ENCODE measurements at regions not wholly inside any gene's neighbourhood (a gene's known extent, or its start where the extent isn't known, plus 50 kb on each side); places are given as distances from the start of the nearest gene placed in this dataset.

GRCh38 chr22:27032091-27032761, 374.8 kb downstream of the MIAT start:
- TF ChIP-seq GATA2 (IDR thresholded peaks at IDR 0.05; ENCODE audit: low read depth, low read length) (no peak; the same call in 1 of the 2 replicates), GATA3 (IDR thresholded peaks at IDR 0.05; ENCODE audit: low read depth, low read length) (no peak)

GRCh38 chr22:27041745-27042310, 384.4 kb downstream of the MIAT start:
- TF ChIP-seq GATA3 (IDR thresholded peaks at IDR 0.05; ENCODE audit: low read depth, low read length) (no peak), GATA2 (IDR thresholded peaks at IDR 0.05; ENCODE audit: low read depth, low read length) (no peak)

GRCh38 chr22:27043262-27043661, 385.9 kb downstream of the MIAT start:
- TF ChIP-seq GATA2 (IDR thresholded peaks at IDR 0.05; ENCODE audit: low read depth, low read length), result no peak
- TF ChIP-seq GATA3 (IDR thresholded peaks at IDR 0.05; ENCODE audit: low read depth, low read length), result no peak

DNA sequence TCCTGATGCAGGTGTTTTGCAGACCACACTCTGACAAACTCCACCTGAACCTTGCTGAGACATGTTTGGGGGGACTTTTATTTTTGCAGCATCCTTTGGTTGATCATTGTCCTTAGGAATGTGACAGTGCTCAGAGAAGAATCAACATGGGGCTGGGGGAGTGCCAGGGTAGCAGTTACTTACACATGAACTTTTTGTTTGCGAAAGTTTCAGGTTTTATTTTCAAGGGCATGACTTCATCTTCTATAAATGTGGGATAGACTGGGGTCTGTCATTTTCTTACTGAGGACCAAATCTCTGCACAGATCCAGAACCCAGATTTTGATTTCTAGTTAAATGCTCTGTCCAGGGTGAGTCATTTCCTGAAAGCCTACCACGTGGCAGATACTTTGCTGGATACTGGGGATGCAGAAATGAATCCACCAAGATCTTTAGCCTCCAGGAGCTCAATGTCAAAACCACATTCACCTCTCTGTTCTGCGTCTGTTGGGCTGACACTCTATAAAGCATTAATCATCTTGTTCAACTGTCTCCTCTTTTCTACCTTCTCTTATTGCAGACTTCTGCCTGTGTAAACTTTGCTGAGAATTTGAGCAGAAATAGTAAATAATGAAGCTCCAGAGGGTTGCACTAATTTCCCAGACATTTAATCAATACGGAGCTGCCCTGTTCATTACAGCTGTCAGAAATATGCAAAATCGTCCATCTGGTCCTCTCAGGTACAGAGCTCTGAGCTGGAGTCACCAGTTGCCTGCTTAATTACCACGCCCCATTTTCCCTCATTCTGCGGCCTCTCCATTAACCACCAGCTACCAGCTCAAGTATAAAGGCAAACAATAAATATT, 387.9 kb downstream of the MIAT start:
- TF ChIP-seq GATA2 (IDR thresholded peaks at IDR 0.05; ENCODE audit: low read depth, low read length), result no peak
- no peak for TF ChIP-seq GATA3 (IDR thresholded peaks at IDR 0.05; ENCODE audit: low read depth, low read length)

GRCh38 chr22:27046086-27046485, 388.7 kb downstream of the MIAT start:
- no peak for TF ChIP-seq GATA3 (IDR thresholded peaks at IDR 0.05; ENCODE audit: low read depth, low read length)
- TF ChIP-seq GATA2 (IDR thresholded peaks at IDR 0.05; ENCODE audit: low read depth, low read length), result no peak

DNA sequence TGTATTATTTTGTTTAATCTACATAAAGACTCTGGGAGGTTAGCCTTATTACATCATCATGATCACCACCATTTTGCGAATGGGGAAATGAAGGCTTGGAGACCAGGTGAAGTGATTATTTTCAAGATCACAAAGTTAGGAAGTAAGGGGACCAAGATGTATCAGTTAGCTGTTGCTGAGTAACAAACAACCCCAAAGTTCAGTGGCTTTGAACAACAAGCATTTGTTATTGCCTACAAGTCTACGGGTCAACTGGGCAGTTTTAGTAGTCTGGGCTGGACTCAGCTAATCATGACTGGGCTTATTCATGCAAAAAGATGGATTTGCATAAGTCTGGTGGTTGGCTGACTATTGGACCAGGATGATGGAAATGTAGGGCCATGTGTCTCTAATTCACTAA, 389.2 kb downstream of the MIAT start:
- TF ChIP-seq GATA3 (IDR thresholded peaks at IDR 0.05; ENCODE audit: low read depth, low read length), result no peak
- TF ChIP-seq GATA2 (IDR thresholded peaks at IDR 0.05; ENCODE audit: low read depth, low read length), result no peak

GRCh38 chr22:27050771-27051170, 393.4 kb downstream of the MIAT start:
- TF ChIP-seq GATA2 (IDR thresholded peaks at IDR 0.05; ENCODE audit: low read depth, low read length) (no peak), GATA3 (IDR thresholded peaks at IDR 0.05; ENCODE audit: low read depth, low read length) (no peak)

GRCh38 chr22:27051407-27051806, 394.0 kb downstream of the MIAT start:
- TF ChIP-seq GATA2 (IDR thresholded peaks at IDR 0.05; ENCODE audit: low read depth, low read length) (no peak), GATA3 (IDR thresholded peaks at IDR 0.05; ENCODE audit: low read depth, low read length) (no peak)

GRCh38 chr22:27057717-27058116, 400.3 kb downstream of the MIAT start:
- TF ChIP-seq GATA2 (IDR thresholded peaks at IDR 0.05; ENCODE audit: low read depth, low read length), result no peak
- no peak for TF ChIP-seq GATA3 (IDR thresholded peaks at IDR 0.05; ENCODE audit: low read depth, low read length)

GRCh38 chr22:27060190-27060589, 402.8 kb downstream of the MIAT start:
- TF ChIP-seq GATA2 (IDR thresholded peaks at IDR 0.05; ENCODE audit: low read depth, low read length) (no peak), GATA3 (IDR thresholded peaks at IDR 0.05; ENCODE audit: low read depth, low read length) (no peak)

- TF ChIP-seq GATA2 (IDR thresholded peaks at IDR 0.05; ENCODE audit: low read depth, low read length) (no peak), GATA3 (IDR thresholded peaks at IDR 0.05; ENCODE audit: low read depth, low read length) (no peak)
These were observed 405.5 kb downstream of the MIAT start for GRCh38 chr22:27062910-27063309.

DNA sequence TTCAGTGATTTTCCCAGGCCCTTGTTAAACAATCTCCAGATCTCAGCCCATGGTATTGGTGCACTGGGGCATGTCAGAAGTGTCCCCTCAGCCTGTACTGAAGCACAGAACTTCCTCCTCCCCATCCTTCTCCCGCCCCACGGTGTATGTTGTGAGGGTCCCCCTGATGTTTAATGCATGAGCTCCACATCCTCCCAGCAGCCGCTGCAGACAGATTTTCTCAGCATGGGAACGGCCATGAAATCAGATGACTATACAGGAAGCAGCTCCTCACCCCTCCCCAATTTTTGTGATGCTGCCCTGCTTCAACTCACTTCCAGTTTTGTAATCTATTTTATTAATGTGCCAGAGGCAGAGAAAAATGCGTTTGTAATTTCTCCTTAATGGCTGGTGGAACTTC, 406.0 kb downstream of the MIAT start:
- no peak for TF ChIP-seq GATA2 (IDR thresholded peaks at IDR 0.05; ENCODE audit: low read depth, low read length)

- no peak for TF ChIP-seq GATA3 (IDR thresholded peaks at IDR 0.05; ENCODE audit: low read depth, low read length)
- TF ChIP-seq GATA2 (IDR thresholded peaks at IDR 0.05; ENCODE audit: low read depth, low read length), result no peak
These were observed 406.5 kb downstream of the MIAT start for GRCh38 chr22:27063841-27064240.

DNA sequence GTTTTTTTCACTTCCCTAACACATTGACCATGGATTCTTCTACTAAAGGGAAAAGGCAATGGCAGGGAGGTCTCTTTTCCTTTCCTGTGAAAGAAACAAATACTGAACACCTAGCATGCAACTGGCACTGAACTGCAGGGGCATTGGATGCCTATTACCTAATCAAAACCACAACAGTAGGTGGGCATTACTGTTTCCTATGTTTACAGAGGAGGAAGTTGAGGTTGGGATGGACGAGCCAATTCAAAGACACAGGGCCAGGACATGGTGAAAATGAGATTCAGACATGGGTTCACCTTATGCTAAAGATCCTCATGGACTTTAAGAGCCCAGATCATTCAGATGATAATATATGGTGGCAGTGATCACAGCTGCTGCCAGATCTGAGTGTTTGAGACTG, 407.0 kb downstream of the MIAT start:
- no peak for TF ChIP-seq GATA2 (IDR thresholded peaks at IDR 0.05; ENCODE audit: low read depth, low read length)
- TF ChIP-seq GATA3 (IDR thresholded peaks at IDR 0.05; ENCODE audit: low read depth, low read length), result no peak

- no peak for TF ChIP-seq GATA2 (IDR thresholded peaks at IDR 0.05; ENCODE audit: low read depth, low read length)
- TF ChIP-seq GATA3 (IDR thresholded peaks at IDR 0.05; ENCODE audit: low read depth, low read length), result no peak
These were observed 407.9 kb downstream of the MIAT start for GRCh38 chr22:27065279-27065678.
